GF-D8 (cell line): ENCODE measurements at regions not wholly inside any gene's neighbourhood (a gene's known extent, or its start where the extent isn't known, plus 50 kb on each side); places are given as distances from the start of the nearest gene placed in this dataset.

Source experiments
- DNase-seq: peaks from one replicate; lab custom pipeline; 2025; lab: John Stamatoyannopoulos, UW

GRCh38 chr3:34239875-34240274 lies 441.4 kb downstream of the PDCD6IP start:
- no peak for DNase-seq

GRCh38 chr3:34247401-34247800 lies 449.0 kb downstream of the PDCD6IP start:
- no peak for DNase-seq

- no peak for DNase-seq
Measured at GRCh38 chr3:34248352-34248751, 449.9 kb downstream of the PDCD6IP start.

GRCh38 chr3:34254285-34254684 lies 455.9 kb downstream of the PDCD6IP start:
- no peak for DNase-seq

GRCh38 chr3:34256021-34256420 lies 457.6 kb downstream of the PDCD6IP start:
- DNase-seq: no peak

- no peak for DNase-seq
Measured at GRCh38 chr3:34256791-34257190, 458.4 kb downstream of the PDCD6IP start.

GRCh38 chr3:34258271-34258998 lies 460.0 kb downstream of the PDCD6IP start:
- no peak for DNase-seq

GRCh38 chr3:34260271-34261000 lies 462.0 kb downstream of the PDCD6IP start:
- no peak for DNase-seq

- no peak for DNase-seq
Measured at GRCh38 chr3:34261001-34261385, 462.6 kb downstream of the PDCD6IP start.

GRCh38 chr3:34263101-34263621 lies 464.7 kb downstream of the PDCD6IP start:
- no peak for DNase-seq

GRCh38 chr3:34264337-34265041 lies 466.1 kb downstream of the PDCD6IP start:
- peak; percentile 7 for DNase-seq

- no peak for DNase-seq
Measured at GRCh38 chr3:34267088-34267487, 468.7 kb downstream of the PDCD6IP start.

GRCh38 chr3:34268032-34268709 lies 469.7 kb downstream of the PDCD6IP start:
- no peak for DNase-seq

- no peak for DNase-seq
Measured at GRCh38 chr3:34275811-34276210, 477.4 kb downstream of the PDCD6IP start.

- DNase-seq: no peak
Measured at GRCh38 chr3:34276342-34276741, 477.9 kb downstream of the PDCD6IP start.

- no peak for DNase-seq
Measured at GRCh38 chr3:34277110-34277509, 478.7 kb downstream of the PDCD6IP start.

GRCh38 chr3:34279901-34280300 lies 481.5 kb downstream of the PDCD6IP start:
- DNase-seq: no peak

- DNase-seq: no peak
Measured at GRCh38 chr3:34283751-34284150, 485.3 kb downstream of the PDCD6IP start.

GRCh38 chr3:34284959-34285826 lies 486.8 kb downstream of the PDCD6IP start:
- DNase-seq: no peak

- DNase-seq: no peak
Measured at GRCh38 chr3:34285827-34286188, 487.4 kb downstream of the PDCD6IP start.

GRCh38 chr3:34292605-34293300 lies 494.3 kb downstream of the PDCD6IP start:
- DNase-seq: no peak
